HG03442 (cell line): ENCODE measurements at regions not wholly inside any gene's neighbourhood (a gene's known extent, or its start where the extent isn't known, plus 50 kb on each side); places are given as distances from the start of the nearest gene placed in this dataset.

ENCODE experiments used
- ATAC-seq: cut with Tn5 transposase; IDR thresholded peaks from one replicate; pipeline ENCODE4 v1.9.1; 2021; ENCODE audit warnings: mild to moderate bottlenecking, moderate library complexity; ENCODE audit not compliant: unreplicated experiment

DNA sequence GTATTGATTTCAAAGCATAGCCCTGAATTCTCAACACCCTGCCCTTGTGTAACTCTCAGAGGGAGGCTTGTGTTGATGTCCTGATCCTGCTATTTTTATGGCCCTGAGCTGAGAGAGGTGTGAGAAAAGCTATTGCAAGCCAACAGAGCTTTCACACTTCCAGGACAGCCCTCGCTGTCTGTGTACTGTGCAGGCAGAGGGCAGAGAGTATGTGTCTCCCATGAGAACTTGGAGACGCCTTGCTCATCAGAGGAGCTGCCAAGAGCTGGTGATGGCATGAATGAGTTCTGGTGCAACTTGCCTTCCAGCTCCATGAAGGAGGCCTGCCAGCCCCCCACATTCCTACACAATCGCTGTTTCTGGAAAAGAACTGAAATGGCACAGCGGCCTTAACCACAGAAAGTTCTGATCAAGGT lies 144.1 kb upstream of the AJAP1 start:
- no peak for ATAC-seq

DNA sequence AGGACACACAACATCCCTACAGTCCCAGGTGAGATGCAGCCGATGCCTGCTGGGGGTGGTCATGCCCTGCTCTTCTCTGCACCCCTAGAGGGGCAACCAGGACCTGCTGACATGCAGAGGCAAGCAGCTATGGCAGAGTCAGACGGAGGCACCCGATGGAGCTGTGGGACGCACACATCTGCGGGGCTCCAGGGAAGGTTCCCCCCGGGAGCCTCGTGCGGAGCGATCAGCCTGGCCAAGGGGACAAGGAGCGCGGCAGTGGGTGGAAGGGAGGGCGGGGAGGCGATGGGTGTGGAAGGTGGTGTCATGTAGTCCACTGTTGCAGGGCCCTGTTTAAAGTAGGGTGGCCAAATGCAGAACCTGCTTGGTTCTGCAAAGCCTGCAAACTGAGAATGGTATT lies 143.0 kb upstream of the AJAP1 start:
- ATAC-seq = no peak

DNA sequence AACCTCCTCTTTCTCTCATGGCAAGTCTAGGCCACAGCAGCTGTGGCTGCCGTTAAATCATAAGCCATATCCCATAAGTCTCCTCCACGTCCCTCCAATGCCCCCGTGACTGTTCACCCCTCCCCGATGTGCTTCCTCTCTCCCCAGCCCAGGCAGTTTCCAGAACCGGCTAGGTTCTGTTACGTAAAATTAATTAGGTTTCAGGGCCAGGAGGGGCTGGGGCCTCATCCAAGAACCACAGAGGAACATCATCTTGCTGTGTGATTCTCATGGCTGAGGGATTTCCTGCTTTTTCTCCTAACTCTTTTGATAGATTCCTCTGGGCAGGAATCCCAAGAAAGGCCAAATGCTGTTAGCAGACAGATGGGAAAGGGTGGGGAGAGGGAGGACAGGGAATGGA lies 141.8 kb upstream of the AJAP1 start:
- no peak for ATAC-seq

DNA sequence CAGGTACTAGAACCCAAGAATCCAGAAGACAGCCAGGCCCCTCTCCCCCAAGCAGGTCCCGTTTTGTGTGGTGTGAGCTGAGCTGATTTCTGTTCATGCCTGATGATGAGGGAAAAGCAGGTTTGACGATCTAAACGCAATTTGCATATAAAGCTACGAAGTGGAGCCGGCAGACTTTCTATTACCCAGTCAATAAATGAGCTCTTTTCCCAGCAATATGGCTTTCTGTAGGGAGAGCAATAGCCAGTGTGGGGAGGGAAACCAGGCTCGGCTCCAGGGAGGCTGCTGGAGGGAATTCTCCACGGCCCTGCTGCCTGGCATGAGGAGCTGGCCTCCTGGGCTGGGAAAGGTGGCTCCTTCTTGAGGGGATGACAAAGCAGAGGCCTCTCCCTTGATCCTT lies 140.7 kb upstream of the AJAP1 start:
- no peak for ATAC-seq

DNA sequence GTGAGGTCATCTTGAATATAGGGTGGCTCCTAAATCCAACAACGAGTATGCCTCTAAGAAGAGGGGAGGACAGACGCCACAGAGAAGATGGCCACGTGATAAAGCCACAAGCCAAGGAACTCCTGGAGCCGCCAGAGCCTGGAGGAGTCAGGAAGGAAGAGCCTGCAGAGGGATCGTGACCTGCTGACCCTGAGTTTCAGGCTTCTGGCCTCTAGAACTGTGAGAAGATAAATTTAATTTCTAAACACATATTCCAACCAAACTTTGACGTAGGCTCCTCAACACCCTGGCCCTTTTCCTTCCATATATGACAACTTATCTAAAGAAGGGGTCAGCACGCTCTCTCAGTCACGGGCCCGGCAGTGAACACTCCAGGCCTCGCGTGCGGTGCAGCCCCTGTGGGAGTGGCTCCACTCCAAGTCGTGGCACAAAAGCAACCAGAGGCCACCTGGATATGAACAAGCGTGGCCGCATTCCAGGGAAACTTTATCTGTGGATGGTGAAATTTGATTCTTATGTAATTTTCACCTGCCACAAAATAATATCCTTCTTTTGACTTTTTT lies 138.6 kb upstream of the AJAP1 start:
- ATAC-seq = no peak

DNA sequence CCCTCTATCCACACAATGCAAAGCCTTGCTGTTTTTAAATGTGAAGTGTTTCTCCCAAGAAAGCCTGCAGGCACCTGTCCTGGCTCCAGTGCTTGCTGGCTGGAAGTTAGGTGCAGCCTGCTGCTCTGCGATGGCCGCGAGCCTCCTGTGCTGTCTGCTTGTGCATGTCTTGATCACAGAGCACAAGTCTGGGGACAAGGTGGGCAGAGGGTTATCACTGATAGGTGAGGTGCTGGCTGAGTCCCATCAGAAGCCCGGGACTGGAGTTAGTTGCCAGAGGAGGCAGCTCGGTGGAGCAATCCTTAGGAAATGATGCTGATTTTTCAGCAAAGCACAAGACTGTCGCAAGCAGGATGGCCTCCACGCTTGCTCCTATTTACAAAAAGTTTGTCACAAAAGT lies 137.8 kb upstream of the AJAP1 start:
- ATAC-seq = no peak

DNA sequence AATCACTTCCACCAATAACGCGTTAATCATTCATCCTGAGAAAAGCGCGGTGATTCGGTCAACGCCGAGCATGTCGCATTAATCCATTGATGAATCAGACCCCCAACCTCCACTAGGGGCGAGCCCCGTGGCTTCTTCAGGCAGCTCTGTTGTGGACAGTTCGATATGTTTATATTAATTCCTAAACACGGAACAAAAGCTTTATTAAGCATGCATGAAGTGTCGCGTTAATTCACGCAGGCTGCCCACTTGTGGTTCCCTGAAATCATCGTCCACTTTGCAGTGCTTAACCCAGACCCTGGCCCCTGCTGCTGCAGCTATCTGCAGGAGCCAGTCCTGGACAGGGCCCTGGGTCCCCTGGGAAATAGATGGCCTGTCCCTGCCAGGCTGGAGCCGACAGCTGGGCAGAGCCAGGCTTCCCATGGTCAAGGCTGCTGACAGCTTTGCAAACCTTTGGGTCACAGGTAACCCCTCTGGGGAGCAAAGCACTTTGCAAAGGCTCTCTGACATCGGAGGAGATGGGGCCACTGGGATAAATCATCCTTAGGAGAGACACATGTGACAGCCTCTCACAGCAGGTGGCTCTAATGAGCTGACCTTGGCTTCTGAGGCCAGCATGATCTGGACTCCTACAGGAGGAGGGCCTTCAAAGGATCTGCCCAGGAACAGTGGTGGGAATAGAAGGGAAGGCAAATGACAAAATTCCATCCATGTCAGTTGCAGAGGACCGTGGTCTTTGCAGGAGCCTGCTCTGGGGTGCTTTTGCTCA lies 137.0 kb upstream of the AJAP1 start:
- no peak for ATAC-seq

DNA sequence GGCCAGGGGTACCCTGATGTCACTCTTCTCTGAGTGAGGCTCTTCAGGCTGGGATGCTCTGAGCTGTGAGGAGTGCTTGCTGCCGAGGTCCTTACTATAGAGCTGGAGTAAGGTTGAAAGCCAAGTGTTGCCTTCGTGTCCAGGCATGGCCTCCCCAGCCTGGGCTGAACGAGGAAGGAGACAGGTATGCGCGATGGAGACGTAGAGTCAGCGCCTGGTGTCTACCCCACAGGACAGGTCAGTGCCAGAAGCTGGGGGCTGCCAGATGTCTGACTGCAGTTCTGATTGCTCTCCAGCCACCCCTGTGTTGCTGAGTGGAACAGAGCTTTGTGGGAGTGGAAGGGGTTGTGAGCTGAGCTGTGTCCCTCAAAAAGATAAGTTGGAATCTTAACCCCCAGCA lies 135.8 kb upstream of the AJAP1 start:
- ATAC-seq = no peak

DNA sequence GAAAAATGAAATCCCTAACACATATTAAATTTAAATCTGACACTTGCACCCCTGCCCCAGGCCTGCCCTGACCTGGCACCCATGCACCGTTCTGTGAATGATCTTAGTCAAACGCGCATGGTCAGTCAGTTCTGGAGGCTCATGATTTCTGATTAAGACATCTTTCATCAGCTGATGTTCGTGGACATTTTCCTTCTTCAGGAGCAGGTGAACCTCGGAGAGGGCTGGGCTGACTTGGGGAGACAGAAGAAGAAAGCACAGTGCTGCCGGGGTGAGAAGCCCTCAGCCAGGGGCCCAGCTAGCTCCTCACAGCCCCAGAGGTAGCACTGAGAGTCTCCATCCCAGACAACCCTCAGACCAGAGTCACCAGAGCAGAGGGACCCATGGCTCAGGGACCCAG lies 134.5 kb upstream of the AJAP1 start:
- no peak for ATAC-seq

DNA sequence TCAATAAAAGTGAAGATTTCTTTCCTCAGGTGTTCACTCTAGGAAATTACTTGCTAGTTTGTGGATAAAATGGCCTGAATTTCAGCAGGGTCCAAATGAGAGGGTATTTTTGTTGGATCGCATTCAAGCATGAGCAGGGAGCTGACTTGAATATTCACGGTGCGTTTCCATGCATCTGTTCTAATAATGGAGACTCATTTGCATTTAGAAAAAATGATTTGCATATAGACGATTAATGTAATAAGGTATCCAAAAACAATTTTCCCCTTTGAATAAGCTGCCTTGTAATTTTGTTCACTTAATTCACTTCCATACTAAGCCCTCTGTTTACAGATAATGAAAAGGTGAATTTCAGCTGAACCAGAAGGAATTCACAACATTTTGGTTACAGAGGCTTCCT lies 130.9 kb upstream of the AJAP1 start:
- no peak for ATAC-seq

DNA sequence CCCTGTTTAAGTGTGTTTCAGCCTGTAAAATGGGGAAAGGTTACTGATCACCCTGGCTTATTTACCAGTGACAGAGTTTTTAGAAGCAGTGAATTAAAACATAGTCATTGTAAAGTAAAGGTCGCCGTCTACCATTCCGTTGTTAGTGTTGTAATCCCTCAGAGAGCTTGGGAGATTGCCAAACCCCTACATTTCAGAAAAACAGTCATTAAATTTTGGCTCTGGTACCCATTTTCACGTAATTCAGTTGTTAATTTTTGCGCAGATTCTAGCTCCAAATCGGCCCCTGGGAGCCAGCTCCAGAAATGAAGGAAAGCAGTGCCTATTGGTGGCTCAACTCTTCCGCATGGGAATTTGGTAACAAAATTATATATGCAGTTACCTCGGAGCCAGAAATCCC lies 127.7 kb upstream of the AJAP1 start:
- ATAC-seq = no peak

DNA sequence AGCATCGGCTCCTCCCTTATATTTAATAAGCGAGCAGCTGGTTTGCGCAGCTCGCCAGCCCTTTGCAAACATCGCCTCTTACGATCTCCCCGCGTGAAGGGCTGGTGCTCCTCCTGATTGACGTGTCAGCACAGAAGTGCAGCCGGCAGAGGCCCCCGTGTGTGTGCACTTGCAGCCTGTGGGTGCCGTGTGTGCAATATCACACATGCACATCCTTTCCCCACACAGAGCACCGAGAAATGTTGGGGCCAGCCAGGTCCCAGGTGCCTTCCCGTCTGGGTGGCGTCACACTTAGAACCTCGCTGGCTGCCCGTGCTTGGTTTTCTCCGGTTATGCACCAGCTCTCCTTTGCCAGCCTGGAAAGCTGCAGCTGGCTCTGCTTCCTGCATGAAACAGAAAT lies 126.6 kb upstream of the AJAP1 start:
- ATAC-seq = no peak

DNA sequence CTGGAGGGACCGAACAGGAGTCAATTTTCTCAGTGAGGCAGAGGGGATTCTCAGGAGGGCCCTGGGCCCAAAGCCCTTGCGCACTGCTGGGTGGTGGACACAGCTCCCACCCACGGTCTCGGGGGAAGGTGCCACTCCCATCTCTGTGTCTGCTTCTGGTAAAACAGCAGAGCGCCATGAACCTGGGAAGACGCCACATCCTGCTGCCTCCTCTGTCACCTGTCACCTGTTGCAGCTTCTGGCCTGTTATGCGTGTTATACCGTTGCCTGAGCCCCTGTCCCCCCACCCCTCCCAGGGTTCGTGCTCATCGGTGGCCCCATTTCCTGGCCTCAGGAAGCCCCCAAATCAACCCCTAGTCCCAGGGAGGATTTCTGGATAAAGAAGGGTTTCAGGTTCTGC lies 125.8 kb upstream of the AJAP1 start:
- no peak for ATAC-seq

DNA sequence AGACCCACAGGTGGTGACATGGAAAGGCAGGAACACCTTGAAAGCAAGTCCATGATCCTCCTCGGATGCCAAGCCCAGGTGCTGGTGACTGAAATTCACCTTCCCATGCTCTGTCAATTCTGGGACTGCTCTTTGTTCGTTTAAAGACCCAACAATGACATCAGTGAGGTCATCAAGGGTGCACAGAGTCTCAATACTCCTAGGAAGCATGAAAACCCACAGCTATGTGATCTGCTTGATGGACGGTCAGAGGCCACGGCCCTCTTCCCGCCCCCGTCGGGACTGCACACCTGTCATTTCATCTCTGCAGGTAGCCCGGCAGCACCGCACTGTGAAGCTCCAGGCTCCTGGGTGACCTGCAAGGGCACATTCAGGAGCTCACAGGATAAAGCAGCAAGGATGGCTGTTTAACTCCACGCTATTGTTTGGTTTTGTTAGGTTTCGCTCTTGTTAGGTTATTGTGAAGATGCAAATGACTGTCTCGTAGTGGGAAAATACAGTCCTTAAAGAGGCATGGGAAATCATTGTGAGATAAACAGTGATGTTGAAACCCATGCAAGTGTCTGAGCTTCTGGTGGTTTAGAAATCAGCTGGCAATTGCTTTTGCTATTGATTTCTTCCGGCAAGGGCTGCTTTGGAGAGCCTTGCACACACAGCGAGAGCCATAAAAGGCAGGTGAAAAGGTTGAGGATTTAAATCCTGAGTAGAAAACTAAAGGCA lies 124.8 kb upstream of the AJAP1 start:
- ATAC-seq = no peak

DNA sequence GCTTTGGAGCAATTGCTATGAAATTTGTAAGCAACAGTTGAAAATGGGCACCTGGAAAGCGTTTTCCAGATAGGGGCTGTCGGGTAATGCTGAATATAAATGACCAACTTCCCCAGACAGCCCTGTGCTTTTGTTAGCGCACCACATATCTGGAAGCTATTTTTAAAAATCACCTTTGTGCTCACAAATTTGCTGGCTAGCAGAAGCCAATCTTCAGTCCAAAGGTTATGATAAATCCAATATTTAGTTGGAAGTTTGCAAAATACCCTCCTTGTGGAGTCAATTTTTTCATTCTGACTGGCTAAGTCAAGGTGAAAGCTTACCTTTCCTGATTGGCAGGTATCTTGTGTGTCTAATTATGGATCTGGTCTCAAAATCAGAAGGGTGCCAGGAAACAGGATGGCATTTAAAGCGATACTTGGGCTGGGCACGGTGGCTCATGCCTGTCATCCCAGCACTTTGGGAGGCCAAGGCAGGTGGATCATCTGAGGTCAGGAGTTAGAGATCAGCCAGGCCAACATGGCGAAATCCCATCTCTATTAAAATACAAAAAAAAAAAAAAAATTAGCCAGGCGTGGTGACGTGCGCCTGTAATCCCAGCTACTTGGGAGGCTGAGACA lies 124.1 kb upstream of the AJAP1 start:
- ATAC-seq = no peak

DNA sequence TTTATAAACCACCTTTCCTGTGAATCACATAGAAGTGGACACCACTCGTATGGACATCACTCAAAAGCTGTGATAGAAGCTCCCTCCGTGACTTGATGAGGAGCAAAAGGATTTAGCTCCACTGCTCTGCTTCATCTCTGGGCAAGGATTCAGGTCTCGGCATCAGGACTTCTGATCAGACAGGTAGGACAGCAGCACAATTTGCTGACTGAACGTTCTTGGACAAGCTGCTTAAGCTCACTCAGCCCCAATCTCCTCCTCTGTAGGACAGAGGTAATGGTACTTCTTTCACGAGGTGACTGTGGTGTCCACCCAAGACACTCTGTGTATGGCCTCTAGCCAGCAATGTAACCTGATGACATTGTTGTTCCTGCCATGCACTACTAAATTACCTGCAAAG lies 122.6 kb upstream of the AJAP1 start:
- ATAC-seq = no peak

DNA sequence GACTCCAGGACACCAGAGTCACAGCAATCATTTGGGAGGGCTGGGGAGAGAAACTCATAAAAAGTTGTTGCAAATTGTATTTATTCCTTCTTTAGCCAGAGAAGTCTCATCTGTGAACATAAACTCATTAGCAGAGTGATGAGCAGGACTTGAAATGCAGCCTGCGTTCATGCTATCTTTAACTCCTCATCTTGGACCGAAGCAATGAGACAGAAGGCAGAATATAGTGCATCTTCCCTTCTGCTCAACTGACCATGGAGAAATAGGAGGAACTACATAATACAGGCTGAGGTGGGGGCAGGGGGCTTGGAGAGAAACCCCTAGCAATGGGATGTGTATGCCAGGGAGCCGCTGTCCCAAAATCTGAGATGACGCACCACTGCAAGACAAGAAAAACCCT lies 121.8 kb upstream of the AJAP1 start:
- ATAC-seq = no peak

DNA sequence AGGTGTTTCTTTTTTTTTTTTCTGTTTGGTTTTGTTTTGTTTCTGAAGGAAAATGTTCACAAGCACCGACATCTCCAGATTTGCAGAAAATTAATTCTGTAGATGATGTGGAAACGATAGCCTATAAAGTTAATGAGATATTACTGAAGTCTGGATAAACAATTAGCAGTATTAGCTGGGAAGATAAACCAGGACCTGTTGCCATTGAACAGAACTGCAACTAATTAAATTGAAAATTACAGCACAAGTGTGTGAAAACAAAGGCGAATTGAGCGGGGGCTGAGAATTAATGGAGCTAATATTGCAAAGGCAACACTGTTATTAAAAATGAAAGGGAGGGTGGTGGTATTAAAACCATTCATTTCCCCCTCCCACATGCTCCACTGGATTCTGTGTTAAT lies 107.5 kb upstream of the AJAP1 start:
- no peak for ATAC-seq

DNA sequence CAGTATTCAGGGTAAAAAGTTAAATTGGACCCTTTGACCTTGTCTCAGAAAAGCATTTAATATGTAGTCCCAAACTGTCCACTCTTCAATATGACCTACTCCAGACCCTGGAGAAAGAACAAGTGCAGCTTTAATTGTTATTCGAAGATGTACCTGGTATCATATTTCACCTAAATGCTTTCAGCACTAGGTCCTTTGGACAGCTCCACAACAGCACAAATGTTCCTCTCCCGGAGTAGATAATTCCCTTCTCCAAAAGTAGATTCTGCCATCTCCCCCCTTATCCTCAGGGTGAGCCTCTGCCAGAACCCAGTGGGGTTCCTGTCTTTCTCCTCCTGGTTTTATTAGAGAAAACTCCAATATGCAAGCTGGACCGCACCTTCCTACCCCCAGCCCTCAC lies 104.5 kb upstream of the AJAP1 start:
- ATAC-seq = no peak

DNA sequence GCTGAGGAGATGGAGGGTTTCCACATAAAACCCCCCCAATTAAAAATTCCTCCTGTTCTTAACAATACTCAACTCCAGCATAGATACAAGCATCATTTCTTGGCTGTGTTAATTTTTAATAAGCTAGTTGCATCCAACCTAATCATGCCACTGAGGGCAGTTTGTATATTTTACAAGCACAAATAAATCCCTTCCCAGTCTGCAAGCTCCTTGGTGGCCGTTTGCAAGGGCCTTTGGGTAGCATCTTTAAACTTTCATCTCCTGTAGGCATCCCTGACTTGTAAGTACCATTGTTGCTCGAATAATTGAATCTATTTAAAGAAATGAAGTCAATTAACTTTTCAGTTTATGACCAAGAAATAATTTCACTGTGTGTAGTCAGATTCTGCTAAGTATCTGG lies 103.5 kb upstream of the AJAP1 start:
- no peak for ATAC-seq

DNA sequence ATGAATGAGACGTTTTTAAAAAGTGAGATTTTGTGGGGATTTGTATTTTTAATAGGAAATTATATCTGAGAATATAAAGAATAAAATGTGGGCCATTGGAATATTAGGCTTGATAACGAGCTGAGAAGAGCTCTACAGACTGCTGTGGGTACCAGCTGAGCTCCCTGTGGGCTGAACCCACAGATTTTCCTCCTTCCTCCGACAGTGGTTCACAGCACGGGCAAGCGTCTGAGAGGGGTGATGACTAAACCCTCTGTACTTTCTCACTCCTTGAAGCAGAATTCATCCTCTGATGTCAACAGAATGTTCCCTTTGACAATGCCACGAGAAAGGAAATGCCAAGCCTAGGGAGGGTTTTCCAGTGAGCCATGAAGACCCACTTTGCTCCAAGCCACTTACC lies 102.7 kb upstream of the AJAP1 start:
- ATAC-seq = no peak

DNA sequence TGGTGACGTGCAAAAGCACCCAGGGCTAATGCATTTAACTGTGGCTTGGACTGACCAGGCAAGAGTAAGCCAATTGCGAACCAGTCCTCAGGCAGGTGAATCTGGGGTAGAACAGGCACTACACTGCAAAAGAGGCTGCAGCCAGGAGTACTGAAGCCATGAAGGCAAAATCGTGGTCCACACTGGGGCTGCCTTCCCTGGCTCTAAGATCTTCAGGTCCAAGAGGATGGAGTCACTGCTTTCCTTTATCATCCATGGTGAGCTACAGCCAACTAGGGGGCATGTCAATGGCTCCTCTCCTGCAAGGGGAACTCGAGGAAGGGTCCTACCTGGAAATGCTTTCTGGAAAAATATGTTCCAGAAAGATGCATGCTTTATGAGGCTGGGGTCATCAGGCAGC lies 100.6 kb upstream of the AJAP1 start:
- no peak for ATAC-seq
